ENCODE measurements at regions not wholly inside any gene's neighbourhood (a gene's known extent, or its start where the extent isn't known, plus 50 kb on each side); places are given as distances from the start of the nearest gene placed in this dataset.

DNA sequence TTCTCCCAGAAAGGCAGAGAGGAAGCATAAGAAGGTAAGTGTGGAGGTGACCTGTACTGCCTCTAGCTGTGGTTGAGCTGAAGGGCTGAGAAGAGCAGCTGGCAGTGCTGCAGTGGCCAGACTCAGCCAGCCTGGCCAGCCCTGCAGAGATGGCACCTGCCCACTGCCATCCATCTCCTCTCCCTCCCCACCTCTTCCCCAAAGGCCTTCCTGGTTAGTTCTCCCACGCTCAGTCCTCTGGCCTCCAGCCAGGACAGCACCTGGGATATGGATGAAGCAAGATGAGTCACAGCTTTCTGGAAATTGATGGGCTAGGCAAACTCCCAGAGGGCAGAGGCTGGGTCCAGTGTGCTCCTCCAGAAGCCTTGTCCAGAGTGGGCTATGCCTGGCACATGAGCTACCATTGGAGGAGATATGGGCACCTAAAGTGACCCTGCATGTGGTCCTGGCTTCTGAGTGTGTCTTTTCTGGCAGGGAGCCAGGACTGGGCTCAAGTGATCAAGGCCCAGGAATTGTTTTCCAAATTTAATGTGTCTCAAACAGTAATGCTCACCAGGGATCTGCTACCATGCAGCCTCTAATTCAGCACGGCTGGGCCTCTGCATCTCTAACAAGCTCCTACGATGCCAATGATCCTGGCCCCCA lies 81.0 kb upstream of the CACUL1 start:
- DNase-seq, result no peak
- Mint-ChIP-seq H3K9me3 (no peaks in the 10 kb centered on the region), H3K36me3 (ENCODE audit: low read depth) (no peaks in the 10 kb centered on the region), H3K27me3 (ENCODE audit: low read depth, poor library complexity) (peaks cover 20% of the 10 kb centered on the region), H3K27ac (no peak overlapping the region), H3K4me3 (no peak overlapping the region), H3K4me1 (peaks cover 7% of the 10 kb centered on the region)
- TF ChIP-seq, protein P1, sequence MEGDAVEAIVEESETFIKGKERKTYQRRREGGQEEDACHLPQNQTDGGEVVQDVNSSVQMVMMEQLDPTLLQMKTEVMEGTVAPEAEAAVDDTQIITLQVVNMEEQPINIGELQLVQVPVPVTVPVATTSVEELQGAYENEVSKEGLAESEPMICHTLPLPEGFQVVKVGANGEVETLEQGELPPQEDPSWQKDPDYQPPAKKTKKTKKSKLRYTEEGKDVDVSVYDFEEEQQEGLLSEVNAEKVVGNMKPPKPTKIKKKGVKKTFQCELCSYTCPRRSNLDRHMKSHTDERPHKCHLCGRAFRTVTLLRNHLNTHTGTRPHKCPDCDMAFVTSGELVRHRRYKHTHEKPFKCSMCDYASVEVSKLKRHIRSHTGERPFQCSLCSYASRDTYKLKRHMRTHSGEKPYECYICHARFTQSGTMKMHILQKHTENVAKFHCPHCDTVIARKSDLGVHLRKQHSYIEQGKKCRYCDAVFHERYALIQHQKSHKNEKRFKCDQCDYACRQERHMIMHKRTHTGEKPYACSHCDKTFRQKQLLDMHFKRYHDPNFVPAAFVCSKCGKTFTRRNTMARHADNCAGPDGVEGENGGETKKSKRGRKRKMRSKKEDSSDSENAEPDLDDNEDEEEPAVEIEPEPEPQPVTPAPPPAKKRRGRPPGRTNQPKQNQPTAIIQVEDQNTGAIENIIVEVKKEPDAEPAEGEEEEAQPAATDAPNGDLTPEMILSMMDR (IDR thresholded peaks at IDR 0.05), result no peak

DNA sequence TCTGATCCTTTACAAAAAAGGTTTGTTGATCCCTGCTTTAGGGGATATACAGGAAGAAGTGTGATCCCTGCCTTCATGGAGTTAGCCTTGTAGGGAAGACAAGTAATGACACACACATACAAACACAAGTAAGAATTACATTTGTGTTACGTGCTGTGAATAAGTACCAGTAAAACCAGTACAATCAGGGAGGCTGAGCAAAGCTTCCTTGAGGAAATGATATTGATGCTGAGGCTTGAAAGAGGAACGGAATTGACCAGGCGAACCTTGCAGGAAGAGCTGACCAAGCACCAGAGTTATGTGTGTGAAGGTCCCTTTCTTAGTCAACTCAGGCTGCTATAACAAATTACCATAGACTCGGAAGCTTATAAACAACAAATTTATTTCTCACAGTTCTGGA lies 83.6 kb upstream of the CACUL1 start:
- Mint-ChIP-seq H3K27me3 (ENCODE audit: low read depth, poor library complexity) (peaks cover 12% of the 10 kb centered on the region), H3K4me1 (peaks cover 7% of the 10 kb centered on the region), H3K27ac (no peak overlapping the region), H3K4me3 (no peak overlapping the region), H3K36me3 (ENCODE audit: low read depth) (no peaks in the 10 kb centered on the region), H3K9me3 (no peaks in the 10 kb centered on the region)
- DNase-seq, result no peak
- TF ChIP-seq, protein P1 (IDR thresholded peaks at IDR 0.05), result no peak

DNA sequence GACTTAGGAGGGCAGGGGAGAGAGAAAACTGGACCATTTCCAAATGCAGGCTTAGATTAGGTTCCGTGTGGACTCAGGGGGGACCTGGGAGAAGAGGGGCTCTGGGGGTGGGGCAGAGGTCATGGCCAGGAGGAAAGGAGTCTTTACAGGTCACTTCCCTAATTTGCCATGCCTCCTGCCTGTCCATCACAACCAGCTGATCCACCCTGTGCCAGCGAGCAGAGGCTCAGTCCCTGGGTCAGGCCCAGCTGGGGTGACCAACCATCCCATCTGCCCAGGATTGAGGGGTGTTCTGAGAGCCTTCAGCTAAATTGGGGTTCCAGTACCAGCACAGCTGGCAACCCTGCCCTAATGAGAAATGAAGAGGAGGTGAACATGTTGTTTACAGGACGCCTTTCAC lies 84.6 kb upstream of the CACUL1 start:
- H3K4me1 Mint-ChIP-seq, result peaks cover 7% of the 10 kb centered on the region
- no peaks in the 10 kb centered on the region for H3K36me3 Mint-ChIP-seq (ENCODE audit: low read depth)
- H3K4me3 Mint-ChIP-seq, result no peak overlapping the region
- no peak overlapping the region for H3K27ac Mint-ChIP-seq
- peaks cover 13% of the 10 kb centered on the region for H3K27me3 Mint-ChIP-seq (ENCODE audit: low read depth, poor library complexity)
- TF ChIP-seq, protein P1 (IDR thresholded peaks at IDR 0.05), result no peak
- DNase-seq, result no peak
- no peaks in the 10 kb centered on the region for H3K9me3 Mint-ChIP-seq

DNA sequence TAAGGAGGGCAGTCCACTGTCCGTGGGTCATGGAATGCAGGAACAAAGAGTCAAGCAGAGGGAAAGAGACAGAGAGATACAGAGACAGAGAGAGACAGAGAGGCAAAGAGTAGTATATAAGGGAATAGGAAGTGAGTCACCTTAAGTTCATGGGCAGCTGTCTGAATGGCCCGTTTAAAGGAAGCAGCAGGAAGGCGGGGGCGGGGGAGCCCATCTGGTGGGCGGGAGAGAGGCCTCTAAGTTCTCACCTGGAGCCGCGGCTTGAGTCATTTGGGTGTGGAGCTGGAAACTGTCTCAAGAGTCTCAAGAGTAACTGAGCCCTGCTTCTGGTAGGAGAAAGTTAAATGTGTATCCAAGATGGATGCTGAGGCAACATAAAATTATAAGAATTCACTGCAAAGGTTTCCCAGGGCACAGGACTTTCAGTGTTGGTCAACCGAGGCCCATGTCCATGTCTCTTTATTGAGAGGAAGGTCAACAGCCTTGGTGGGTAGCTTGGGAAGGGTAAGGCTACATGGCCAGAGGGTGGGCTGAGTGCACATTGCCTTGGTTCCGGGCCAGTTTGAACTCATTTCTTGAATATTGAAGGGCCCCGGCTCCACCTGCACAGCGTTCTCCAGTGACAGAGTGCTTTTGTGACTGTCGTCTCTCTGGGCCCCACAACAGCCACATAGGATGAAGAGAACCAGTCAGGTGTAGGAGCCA lies 85.5 kb upstream of the CACUL1 start:
- no peaks in the 10 kb centered on the region for H3K9me3 Mint-ChIP-seq
- no peak overlapping the region for H3K4me3 Mint-ChIP-seq
- H3K27ac Mint-ChIP-seq, result no peak overlapping the region
- peaks cover 17% of the 10 kb centered on the region for H3K27me3 Mint-ChIP-seq (ENCODE audit: low read depth, poor library complexity)
- TF ChIP-seq, protein P1 (IDR thresholded peaks at IDR 0.05), result no peak
- H3K36me3 Mint-ChIP-seq (ENCODE audit: low read depth), result no peaks in the 10 kb centered on the region
- DNase-seq, result no peak
- H3K4me1 Mint-ChIP-seq, result peaks cover 15% of the 10 kb centered on the region

DNA sequence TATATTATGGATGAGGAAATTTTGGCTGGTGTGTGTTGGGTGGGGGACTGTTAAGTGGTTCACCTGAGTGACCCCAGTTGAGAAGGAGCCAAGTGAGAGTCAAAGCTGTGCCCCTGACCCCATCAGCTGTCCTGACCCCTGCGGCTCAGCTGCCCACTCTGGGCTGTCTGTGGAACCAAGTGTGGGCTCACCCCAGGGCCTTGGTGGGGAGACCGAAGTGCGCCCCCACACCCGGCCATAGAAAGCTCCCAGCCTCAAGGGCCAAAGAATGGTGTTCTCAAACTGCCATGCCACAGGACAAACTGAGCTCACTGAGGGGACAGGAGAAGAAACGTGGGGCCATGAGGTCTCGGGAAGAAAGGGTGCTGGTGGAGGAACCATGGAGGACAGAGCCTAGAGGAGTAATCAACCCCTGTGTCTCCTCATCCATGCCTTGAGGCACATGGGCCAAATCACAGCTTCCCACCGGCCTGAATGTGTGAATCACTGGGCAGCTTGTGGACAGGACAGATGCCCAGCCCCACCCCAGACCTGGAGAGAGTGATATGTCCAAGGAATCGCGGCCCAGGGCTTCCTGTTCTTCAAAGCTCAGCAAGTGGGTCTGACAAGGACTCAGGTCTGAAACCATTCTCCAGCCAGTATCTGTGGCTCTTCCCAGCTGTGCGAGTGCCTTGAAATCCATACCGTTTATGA lies 86.2 kb upstream of the CACUL1 start:
- Mint-ChIP-seq H3K9me3 (no peaks in the 10 kb centered on the region), H3K27me3 (ENCODE audit: low read depth, poor library complexity) (peaks cover 12% of the 10 kb centered on the region), H3K27ac (no peak overlapping the region), H3K4me3 (no peak overlapping the region), H3K36me3 (ENCODE audit: low read depth) (no peaks in the 10 kb centered on the region), H3K4me1 (peaks cover 17% of the 10 kb centered on the region)
- TF ChIP-seq, protein P1 (IDR thresholded peaks at IDR 0.05), result no peak
- DNase-seq, result no peak
